HT-29 (cell line): ENCODE measurements at regions not wholly inside any gene's neighbourhood (a gene's known extent, or its start where the extent isn't known, plus 50 kb on each side); places are given as distances from the start of the nearest gene placed in this dataset.
"Not testable (repeated sequence)": the region's sequence is repeated elsewhere in the genome, so short reads cannot be mapped to it uniquely, and the experiment has no call there.

Experiments
- DNase-seq: peaks from one replicate; pipeline ENCODE4 v3.0.0-alpha.2; 2015; ENCODE audit warnings: low spot score

- no peak for DNase-seq
Observed at GRCh38 chr6:50899306-50899870, 80.7 kb downstream of the TFAP2B start.

DNA sequence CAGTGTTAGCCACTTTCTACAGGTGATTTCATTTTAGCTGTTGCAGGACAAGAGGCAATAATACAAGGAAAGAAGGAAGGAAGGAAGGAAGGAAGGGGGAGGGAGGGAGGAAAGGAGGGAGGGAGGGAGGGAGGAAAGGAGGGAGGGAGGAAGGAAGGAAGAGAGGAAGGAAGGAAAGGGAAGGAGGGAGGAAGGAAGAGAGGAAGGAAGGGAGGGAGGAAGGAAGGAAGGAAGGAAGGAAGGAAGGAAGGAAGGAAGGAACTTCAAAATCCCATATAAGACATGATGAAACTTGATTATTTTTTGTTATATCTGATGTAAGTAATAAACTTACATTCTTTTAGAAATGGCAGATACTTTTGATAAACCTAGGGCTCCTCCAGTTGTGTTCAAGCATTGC is 83.6 kb downstream of the TFAP2B start:
- no peak for DNase-seq

- peak; percentile 55 for DNase-seq
Observed at GRCh38 chr6:50905297-50905696, 86.6 kb downstream of the TFAP2B start.

DNA sequence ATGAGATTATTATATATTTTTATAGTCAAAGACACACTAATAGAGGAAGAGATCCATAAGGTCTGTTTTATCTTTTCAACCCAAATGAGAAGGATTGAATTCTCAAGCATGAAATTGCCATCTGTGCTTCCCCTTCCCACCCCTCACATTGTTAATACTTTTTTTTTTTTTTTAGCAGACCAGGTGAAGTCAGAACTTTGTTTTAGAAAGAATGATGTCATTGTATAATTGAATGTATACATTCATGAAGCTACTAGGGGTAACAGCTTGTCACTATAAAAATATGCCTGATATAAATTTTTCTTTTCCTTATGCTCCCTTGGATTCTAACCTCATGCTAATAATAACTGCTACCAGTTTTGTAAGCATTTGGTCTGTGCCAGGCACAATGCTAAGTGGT is 88.9 kb downstream of the TFAP2B start:
- no peak for DNase-seq

DNA sequence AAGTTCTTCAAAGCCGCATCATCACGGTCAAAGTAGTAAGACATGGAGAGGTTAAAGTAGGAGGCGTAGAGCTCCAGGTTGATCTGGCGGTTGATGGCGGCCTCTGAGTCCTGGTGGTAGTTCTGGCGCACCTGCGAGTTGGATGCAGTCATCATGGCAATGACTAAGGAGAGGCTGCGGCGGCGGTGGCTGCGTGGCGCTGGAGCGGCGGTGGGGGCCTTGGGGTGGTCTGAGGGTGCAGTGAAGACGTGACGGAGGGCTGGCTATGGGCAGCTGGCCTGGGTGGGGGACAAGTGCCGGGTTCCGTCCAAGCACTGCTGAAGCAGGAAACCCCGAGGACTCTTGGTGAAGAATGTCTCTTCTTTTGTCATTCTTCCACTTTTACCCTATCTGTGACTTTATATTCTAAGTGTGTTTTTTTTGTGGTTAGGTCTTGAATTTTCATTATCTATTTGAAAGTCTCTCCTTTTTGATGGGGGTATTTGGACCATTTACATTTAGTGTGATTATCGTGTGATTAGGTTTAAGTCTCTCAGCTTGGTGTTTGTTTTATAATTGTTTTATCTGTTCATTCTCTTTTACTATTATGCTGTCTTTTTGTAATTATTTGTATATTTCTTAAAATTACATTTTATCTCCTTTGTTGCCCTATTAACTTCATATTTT is 94.6 kb downstream of the TFAP2B start:
- DNase-seq = no peak

DNA sequence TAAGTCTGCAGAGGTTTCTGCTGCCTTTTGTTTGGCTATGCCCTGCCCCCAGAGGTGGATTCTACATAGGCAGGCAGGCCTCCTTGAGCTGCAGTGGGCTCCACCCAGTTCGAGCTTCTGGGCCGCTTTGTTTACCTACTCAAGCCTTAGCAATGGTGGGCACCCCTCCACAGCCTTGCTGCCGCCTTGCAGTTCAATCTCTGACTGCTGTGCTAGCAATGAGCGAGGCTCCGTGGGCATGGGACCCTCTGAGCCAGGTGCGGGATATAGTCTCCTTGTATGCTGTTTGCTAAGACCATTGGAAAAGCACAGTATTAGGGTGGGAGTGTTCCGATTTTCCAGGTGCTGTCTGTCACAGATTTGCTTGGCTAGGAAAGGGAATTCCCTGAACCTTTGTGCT is 102.7 kb downstream of the TFAP2B start:
- not testable (repeated sequence) for DNase-seq

GRCh38 chr6:50921968-50922367 is 103.3 kb downstream of the TFAP2B start:
- DNase-seq = no peak

GRCh38 chr6:50922579-50923525 is 104.2 kb downstream of the TFAP2B start:
- DNase-seq = no peak

GRCh38 chr6:50924758-50925157 is 106.1 kb downstream of the TFAP2B start:
- no peak for DNase-seq

DNA sequence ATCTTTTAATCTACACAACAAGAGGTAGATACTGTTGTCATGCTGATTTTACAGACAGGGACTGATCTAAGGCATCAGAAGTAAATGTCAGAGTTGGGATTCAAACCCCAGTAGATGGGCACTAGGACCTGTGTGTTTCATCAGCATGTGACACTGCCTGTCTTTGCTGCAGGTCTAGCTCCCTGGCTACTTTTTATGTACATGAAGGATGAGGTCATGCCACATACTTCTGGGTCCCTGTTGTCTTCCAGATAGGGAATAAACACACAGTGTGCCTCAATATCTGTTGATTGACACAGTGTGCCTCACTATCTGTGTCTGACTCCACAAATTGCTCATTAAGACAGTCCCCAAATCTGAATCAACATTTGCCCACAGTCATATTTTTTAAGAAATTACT is 106.9 kb downstream of the TFAP2B start:
- no peak for DNase-seq

DNA sequence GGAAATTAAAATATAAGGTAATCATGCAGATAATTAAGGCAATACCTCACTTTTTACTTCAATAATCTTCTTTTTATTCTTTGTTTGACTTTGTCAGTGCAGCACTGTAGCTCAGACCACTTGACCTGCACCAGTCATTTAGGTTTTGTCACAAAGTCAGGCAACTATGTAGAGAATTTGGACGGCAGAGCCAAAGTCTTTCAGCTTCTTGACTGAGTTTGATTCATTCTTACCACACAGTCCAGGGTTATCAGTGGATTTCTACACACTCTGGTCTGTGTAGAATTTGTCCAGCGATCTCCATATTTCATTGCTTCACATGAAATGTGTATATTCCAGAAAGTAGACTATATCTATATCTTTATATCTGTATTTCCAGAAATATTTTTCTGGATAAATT is 107.3 kb downstream of the TFAP2B start:
- no peak for DNase-seq

GRCh38 chr6:50927800-50928199 is 109.1 kb downstream of the TFAP2B start:
- no peak for DNase-seq

GRCh38 chr6:50929323-50929722 is 110.7 kb downstream of the TFAP2B start:
- DNase-seq = no peak

DNA sequence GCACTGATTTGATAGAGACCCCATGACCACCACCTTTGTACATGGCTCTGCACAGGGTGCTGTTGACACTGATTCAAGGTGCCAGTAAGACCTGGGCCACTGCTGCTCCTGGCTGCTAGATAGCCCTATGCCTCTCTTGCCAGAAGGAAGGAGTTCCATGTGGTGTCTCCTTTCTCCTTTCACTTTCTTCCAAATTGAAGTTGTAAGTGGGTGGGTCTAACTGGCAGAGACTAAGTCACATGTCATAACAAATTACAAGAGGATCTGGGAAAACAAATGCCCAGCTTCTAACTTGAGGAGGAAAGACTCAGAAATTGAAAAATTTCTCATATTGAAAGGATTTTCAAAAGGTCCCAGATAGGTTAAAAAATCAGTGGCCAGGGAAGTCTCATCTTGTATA is 116.8 kb downstream of the TFAP2B start:
- DNase-seq = no peak

DNA sequence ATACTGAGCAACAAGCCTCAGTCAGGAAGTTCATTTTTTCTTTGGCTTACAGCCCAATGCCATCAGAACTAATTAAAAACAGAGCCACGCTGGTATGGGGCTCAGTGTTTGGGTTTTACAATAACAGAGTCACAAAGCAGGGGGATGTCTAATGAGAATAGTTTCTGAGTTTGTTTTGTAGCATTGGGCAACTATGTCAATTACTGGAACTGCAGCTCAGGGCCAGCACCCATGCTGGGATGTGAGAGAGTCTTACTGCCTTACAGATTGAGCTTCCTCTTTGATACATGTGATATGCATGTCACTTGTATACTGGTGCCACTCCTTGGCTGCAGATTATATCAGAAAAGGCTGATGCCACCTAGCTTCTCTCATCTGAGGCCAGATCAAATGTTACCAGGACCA is 117.6 kb downstream of the TFAP2B start:
- DNase-seq = no peak

- no peak for DNase-seq
Observed at GRCh38 chr6:50939931-50940330, 121.3 kb downstream of the TFAP2B start.

DNA sequence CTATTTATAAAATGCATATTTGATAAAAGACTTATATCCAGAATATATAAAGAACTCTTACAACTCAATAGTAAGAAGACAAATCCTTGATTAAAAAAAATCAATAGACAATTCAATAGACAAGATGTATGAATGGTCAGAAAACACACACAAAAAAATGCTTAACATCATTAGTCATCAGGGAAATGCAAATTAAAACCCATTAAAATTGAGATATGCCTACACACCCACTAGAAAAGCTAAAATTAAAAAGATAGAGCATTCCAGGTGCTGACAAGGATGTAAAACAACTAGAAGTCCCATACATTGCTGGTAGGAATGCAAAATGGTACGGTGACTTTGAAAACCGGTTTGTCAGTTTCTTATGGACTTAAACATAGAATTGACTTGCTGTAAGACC is 127.1 kb downstream of the TFAP2B start:
- no peak for DNase-seq

DNA sequence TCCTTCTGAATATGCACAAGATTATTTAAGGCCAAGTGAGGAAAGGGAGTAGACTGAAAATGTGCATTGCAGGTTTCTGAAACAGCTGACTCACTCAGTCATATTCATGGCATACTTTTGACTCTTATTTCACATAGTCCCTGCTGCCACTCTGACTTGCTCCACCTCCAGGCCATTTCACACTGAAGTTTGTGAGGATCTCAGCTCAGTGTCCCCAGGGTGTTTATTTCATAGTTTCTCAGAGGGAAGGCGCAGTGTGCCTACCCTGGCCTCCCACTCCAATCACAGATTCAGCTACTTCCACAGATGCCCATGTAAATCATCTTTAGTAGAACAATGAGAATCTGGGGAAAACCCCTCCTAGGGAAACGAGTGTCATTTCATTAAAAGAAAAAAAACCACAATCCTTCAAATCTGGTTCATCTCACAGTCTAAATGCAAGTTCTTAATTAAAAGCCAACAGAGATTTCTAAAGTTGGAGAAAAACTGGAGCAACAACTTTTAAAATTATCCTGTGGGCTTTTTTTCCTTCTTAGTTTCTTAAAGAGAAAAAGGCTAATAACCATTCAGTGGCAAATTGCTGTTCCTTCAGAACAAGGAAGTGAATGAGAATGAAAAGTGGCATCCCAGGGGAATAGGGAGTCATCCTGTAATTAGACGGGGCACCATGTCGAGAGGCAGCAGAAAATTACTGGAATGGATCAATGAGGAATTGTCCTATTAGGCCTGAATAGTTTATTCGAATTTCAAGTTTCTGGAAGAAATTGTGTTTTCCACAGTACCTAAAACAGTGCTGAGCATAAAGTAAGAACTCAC is 133.6 kb downstream of the TFAP2B start:
- no peak for DNase-seq

DNA sequence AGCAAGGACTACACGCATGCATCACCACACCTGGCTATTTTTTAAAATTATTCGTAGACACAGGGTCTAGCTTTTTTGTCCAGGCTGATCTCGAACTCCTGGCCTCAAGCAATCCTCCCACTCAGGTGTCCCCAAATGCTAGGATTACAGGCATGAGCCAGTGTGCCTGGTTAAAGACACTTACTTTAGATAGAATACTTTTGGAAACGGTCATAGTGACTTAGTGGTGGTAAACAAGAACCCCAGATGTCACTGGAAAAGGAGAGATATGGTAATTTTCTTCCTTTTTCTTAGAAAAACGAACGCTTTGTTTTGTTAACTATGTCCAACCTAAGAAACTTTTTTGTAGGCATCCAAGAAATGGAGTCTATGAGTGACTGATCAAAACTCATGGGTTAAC is 137.3 kb downstream of the TFAP2B start:
- DNase-seq = no peak

DNA sequence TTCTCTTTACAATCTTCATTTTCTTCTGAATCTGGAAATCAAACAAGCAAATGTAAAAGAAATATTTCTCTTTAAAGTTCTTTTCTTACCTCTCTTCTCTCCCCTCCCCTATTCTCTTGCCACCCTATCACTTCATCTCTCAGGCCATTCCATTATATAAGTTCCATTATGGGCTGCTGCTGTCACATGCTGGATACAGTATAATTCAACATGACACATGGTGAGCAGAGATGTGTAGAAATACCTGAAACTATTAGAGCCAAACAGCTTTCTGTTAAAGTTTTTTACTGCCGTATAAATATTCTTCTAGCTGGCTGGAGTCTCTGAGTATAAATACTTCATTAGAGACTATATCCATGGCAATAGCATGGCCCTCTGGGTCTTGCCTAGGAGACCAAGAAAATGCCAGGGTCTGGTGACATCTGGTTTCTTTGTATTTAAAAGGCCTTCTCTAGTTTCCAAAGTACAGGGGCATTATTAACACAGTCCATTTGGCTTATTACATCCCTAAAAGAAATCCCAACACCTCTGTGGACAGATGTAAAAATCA is 139.6 kb downstream of the TFAP2B start:
- no peak for DNase-seq

GRCh38 chr6:50959081-50959641 is 140.5 kb downstream of the TFAP2B start:
- no peak for DNase-seq
